ENCODE measurements at regions not wholly inside any gene's neighbourhood (a gene's known extent, or its start where the extent isn't known, plus 50 kb on each side); places are given as distances from the start of the nearest gene placed in this dataset.
"Not testable (repeated sequence)": the region's sequence is repeated elsewhere in the genome, so short reads cannot be mapped to it uniquely, and the experiment has no call there.

- DNase-seq (ENCODE audit: low read depth in 4 of 4, low spot score in 2 of 4): no peak
Observed at GRCh38 chr12:83538361-83538965, 851.8 kb downstream of the TMTC2 start.

GRCh38 chr12:83537428-83538053 is 850.8 kb downstream of the TMTC2 start:
- DNase-seq (ENCODE audit: low read depth in 4 of 4, low spot score in 2 of 4): no peak

- DNase-seq (ENCODE audit: low read depth in 4 of 4, low spot score in 2 of 4): no peak
Observed at GRCh38 chr12:83536496-83536895, 849.8 kb downstream of the TMTC2 start.

- no peak for DNase-seq (ENCODE audit: low read depth in 4 of 4, low spot score in 2 of 4)
Observed at GRCh38 chr12:83528571-83528970, 841.9 kb downstream of the TMTC2 start.

- DNase-seq (ENCODE audit: low read depth in 4 of 4, low spot score in 2 of 4): peak in 2 of 4 donors; percentile 29 to 33
Observed at GRCh38 chr12:83527810-83528209, 841.1 kb downstream of the TMTC2 start.

GRCh38 chr12:83515306-83516026 is 828.8 kb downstream of the TMTC2 start:
- DNase-seq (ENCODE audit: low read depth in 4 of 4, low spot score in 2 of 4): no peak

- no peak for DNase-seq (ENCODE audit: low read depth in 4 of 4, low spot score in 2 of 4)
Observed at GRCh38 chr12:83514372-83514771, 827.7 kb downstream of the TMTC2 start.

- no peak for DNase-seq (ENCODE audit: low read depth in 4 of 4, low spot score in 2 of 4)
Observed at GRCh38 chr12:83506841-83507240, 820.1 kb downstream of the TMTC2 start.

- DNase-seq (ENCODE audit: low read depth in 4 of 4, low spot score in 2 of 4): no peak
Observed at GRCh38 chr12:83505586-83505985, 818.9 kb downstream of the TMTC2 start.

GRCh38 chr12:83499894-83500293 is 813.2 kb downstream of the TMTC2 start:
- DNase-seq (ENCODE audit: low read depth in 4 of 4, low spot score in 2 of 4): not testable (repeated sequence)

GRCh38 chr12:83477696-83478095 is 791.0 kb downstream of the TMTC2 start:
- DNase-seq (ENCODE audit: low read depth in 4 of 4, low spot score in 2 of 4): no peak

- no peak for DNase-seq (ENCODE audit: low read depth in 4 of 4, low spot score in 2 of 4)
Observed at GRCh38 chr12:83476695-83477690, 790.3 kb downstream of the TMTC2 start.

GRCh38 chr12:83476006-83476405 is 789.3 kb downstream of the TMTC2 start:
- no peak for DNase-seq (ENCODE audit: low read depth in 4 of 4, low spot score in 2 of 4)

- no peak for DNase-seq (ENCODE audit: low read depth in 4 of 4, low spot score in 2 of 4)
Observed at GRCh38 chr12:83474369-83474768, 787.7 kb downstream of the TMTC2 start.

GRCh38 chr12:83473408-83474095 is 786.8 kb downstream of the TMTC2 start:
- no peak for DNase-seq (ENCODE audit: low read depth in 4 of 4, low spot score in 2 of 4)

GRCh38 chr12:83472772-83473171 is 786.1 kb downstream of the TMTC2 start:
- DNase-seq (ENCODE audit: low read depth in 4 of 4, low spot score in 2 of 4): no peak

GRCh38 chr12:83472350-83472749 is 785.6 kb downstream of the TMTC2 start:
- no peak for DNase-seq (ENCODE audit: low read depth in 4 of 4, low spot score in 2 of 4)

- DNase-seq (ENCODE audit: low read depth in 4 of 4, low spot score in 2 of 4): no peak
Observed at GRCh38 chr12:83471341-83471740, 784.6 kb downstream of the TMTC2 start.

- no peak for DNase-seq (ENCODE audit: low read depth in 4 of 4, low spot score in 2 of 4)
Observed at GRCh38 chr12:83470749-83471148, 784.0 kb downstream of the TMTC2 start.

Measured in left renal cortex interstitium (tissue), 4 donors.